DMS114 treated with DMSO at 0.1 percent for 48 hours (cell line): ENCODE measurements at regions not wholly inside any gene's neighbourhood (a gene's known extent, or its start where the extent isn't known, plus 50 kb on each side); places are given as distances from the start of the nearest gene placed in this dataset.

ENCODE experiments used
- DNase-seq: peaks from one replicate; lab custom pipeline; 2025; ENCODE audit not compliant: unreplicated experiment; lab: John Stamatoyannopoulos, UW

DNA sequence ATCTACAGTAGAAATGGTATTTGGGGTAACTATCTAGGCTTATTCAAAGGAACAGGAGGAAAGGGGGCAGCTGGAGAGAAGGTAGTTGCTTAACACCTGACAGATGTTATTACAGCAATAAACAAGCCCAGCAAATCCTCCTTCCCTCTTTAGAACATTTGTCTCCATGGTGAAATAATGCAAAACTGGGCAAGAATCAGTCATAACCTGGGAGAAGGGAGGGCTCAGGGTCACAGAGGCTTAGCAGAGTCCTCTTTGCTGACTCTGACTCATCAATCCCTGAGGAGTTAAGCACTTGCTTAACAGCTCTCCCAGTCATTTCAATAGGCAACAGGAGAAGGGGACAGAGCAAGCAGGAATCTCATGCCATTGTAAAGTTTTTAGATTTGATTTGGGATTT lies 230.3 kb downstream of the IBTK start:
- no peak for DNase-seq

DNA sequence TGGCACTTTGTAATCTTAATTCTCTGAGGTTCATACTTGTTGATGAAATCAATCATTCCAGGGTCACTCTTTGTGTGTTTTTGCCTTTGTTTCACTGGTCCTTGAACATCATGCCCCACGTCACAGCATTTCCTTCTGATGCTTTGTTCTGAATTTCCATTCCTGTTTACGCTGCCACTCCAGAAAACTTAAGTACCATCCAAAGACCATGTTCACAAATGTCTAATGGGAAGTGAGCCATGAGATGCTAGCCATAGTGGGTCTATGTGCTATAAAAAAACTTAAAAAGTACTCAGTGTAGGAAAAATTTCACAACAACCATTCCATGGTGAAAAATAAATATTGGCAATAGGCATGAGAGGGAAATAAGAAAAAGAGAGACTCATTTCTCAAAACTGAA lies 232.0 kb downstream of the IBTK start:
- DNase-seq: no peak

DNA sequence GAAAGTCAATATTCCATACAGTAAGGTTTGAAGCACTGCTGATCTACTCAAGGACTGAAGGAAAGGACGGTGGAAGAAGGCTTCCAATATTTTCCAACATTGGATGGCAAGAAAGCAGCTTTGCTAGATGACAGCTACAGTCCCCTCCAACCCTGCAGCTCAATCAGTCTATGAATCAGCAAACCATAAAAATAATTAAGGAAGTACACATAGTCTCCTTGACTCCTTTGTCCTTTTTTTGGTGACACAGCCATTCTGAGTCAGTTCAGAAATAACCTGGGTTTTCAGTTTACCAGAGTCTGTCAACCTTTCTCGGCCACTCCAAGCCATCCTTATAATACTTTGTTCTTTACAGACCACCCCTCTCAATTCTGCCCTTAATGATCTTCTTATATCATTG lies 232.5 kb downstream of the IBTK start:
- DNase-seq: no peak

DNA sequence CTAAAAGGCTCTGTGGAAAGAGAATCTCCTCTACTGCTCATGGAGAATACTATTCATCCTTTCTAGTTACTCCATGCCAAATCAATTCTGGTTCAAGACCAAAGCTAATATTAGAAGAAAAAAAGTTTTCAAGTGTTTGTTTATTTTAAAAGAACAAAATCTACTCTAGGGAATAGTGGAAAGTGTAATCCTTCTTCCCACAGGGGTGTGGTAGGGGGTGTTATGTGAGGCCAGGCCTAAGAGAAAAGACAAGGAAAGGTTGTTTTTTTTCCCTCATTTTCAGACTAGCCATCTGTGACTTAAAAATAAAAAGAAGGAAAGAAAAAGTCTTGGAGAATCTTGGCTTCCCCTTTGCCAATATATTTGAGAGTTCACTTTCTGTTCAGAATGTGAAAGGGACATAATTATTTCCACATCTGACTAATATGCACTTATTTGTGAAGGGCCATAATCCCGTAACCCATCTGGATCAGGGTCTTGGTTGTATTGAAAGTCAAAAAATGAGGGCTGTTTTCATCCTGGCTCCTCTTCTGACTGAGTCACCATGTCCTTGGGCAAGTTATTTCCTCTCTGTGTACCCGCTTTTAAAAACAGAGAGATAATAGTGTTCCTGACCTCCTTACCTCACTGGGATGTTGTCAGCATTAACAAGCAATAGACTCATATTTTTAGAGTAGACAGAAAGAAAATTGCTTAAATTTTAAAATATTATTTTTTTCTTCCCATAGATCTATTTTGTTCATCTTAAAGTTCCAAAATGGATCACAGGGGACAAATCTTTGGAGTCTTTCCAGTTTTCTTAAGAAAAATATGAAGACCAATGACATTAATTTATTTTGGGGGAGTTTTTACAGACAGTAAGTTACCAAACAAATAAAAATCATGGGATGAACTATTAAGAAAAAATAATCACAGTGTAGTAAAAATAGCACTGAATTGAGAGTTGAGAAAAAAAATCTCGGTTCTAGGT lies 233.7 kb downstream of the IBTK start:
- DNase-seq: no peak

DNA sequence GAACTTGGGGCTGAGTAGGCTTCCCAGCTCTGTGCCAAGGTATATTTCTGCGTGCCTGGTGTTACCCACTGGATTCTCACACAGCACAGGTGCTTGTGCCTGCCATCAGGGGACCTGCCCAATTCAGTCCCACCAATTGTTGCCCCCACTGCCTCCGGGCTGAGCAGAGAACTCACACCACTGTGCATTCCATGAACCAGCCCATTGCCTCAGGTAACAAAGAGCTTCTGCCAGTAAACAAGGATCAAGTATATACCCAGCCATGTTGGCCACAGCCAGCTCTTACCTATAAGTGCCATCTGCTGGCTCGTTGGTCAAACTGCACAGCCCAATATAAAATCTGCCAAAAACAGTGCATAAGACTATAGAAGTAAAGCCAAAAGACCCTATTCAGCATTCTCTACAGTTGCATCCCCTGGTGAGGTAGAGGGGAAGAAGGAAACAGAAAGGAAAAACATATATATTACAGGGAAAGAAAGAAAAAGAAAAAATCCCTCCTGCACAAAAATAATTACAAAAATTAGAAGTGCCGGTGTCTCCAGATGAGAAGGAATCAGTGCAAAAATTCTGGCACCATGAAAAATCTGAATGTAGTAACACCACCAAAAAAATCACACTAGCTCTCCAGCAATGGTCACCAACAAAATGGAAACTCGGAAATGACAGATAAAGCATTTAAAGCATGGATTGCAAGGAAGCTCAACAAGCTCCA lies 241.4 kb downstream of the IBTK start:
- no peak for DNase-seq

DNA sequence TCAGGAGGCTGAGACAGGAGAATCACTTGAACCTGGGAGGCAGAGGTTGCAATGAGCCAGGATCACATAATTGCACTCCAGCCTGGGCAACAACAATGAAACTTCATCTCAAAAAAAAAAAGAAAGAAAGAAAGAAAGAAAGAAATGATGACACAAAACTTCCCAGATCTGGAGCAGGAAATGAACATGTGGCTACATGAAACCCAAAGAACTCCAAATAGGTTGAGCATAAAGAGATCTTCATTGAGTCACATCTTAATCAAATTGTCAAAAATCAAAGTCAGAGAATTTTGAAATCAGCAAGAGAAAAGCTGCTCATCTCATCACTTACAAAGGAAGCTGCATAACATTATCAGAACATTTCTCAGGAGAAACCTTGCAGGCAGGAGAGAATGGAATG lies 247.0 kb downstream of the IBTK start:
- DNase-seq: no peak

DNA sequence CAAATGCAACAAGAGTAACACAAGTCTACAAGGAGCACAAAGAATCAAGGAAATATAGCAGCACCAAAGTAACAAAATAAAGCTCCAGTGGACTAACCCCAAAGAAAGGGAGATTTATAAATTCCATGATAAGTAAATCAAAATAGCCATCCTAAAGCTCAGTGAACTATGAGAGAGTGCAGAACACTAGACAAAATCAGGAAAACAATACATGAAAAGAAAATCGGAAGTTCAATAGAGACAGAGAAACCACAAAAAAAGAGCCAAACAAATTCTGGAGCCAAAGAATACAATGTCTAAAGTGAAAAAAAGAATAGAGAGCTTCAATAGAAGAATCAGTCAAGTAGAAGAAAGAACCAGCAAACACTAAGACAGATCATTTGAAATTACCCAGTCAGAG lies 247.3 kb upstream of the TENT5A start:
- DNase-seq: no peak

DNA sequence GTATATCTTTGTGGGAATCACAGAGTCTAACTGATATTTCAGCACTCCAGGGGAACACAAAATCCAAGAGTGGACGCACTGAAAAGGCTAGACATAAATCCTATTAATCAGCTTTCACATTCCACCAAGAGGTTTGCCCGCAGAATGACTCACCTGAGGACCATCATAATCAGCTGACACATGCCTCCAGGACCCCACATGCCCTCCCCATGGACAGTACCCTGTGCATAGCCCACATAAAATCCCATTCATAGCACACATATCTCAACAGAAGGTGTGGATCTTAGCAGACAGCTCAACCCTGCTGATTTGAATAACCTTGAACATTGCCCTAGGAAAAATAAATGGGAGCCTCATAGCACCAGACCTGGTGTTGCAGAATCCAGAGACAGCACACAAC lies 246.8 kb upstream of the TENT5A start:
- no peak for DNase-seq

DNA sequence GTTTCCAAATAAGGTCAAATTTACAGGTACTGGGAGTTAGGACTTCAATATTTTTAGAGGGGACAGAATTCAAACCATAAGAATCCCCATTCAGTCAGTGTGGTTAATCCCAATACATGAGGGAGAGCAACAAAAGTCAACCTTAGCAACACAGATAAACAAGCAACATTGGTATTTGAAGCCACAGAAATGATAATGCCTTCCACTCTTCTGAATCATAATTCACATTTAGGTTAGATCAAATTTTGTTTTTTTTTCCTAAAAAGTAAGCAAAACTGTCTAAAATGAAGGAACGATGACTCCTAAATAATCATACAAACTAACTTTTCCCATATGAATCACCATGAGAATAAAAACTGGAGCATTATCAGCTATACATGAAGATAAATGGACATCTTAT lies 246.0 kb upstream of the TENT5A start:
- no peak for DNase-seq

DNA sequence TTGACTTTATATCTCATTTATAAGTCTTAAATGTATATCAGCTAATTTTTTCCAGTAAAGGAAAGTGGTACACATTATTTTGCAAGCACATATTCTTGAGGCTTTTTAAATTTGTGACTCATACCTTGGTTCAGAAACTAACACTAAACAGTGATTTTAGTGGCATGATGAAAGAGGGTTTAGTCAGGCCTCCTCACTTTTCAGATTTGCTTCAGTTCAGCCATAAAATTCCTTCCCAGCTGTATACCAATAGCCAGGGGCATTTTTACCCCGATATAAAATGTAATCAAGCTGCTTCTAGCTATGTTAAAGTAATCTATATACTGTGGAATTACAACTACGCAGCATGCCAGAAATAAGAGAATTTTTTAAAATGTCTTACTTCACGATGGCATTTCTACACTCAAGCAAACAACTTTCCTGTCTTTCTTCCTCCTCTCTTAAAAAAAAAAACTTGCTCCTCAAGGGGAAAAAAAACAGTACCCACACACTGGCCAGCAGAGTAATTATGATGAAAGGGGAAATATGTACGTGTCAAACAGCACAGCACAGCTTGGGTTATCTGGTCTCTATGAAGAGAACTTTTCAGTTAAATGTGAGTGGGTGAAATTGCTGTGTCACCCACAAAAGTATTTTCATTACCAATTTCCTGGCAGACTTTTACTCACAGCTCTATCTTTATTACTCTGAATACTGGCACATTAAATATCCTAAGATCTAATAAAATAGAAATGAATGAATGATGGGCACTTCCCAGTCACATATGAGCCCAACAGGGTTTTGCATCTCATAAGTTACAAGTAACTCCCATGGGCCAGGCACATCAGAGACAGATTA lies 244.8 kb upstream of the TENT5A start:
- no peak for DNase-seq

DNA sequence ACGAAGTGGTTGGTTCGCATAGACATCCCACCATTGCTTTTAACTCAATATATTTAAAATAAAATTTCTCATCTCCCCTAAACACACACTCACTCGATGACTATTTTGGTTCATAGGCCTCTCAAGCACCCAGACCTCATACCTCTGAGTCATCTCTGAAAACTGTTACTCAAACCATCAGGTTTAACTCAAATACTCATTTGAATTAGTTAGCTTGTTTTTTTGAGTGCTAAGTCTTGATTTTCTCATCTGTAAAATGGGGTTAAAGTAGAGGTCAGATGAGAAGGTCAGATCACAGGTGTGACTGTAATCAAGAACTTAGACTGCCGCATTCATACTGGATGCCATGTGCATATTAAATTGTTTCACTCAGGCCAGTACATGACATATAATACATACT lies 243.9 kb upstream of the TENT5A start:
- DNase-seq: no peak

DNA sequence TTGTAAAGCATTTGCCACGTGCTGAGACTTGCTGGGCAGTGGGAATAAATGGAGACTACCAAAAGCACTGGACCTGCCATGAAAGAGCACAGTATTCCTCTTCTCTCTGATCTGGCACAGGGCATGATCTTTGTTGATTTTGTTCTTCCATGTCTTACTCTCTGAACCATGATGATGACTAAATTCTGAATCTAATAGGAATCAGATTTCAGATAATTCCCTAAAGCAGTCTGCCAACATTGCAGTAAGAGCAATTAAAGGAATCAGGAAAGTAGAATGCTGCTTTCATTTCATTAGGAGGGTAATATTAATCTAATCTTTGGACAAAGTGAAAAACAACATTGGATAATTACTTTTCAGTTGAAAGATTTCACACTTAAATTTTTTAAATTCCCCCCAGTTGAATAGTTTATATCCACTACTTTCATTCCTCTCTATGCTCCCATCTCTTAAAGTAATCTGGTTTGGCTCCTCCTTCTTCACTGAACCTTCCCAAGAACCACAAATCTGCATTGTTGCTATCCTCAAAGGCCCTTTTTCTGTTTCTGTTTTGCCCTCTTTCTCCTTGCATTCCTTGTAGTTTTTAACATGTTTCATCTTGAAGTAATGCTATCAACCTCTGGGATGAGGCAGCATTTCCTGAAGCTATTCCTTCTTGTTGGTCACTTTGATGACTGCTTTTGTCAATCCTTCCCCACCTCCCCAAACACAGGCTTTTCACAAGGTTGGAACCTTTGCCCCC lies 243.2 kb upstream of the TENT5A start:
- DNase-seq: no peak

DNA sequence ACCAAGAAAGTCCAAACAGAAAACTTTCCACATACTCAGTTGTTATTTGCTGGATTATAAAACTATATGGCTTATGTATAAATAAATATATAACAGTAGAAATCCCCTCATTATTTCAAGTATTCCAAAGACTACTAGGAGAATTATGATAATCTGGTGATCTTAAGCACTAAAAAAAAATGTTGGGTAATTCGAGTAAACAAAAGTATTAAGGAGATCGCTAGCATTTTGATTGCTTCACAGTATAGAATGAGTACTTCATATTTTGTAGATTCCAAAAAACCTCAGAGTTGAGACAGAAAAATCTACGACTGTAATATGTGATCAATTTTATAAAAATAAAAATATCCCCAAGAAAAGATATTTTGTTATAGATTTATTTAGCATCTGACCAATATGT lies 236.4 kb upstream of the TENT5A start:
- DNase-seq: no peak

DNA sequence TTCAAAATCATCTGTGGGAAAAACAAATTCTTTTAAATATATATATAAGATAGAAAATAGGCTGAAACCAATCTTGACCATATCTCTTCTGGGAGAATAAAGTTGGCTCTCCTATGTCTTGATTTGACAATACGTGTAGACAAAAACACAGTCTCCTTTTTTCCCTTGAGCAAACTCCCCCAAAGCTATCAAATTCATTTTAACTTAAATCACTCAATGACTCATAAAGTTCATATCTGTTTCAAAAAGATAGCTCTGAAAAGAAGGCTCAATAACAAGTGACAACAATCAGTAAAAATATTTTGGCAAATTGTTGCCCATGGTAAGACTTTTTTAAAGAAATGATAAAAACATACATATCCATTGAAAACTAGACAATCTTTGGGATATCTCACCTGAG lies 236.0 kb upstream of the TENT5A start:
- DNase-seq: no peak

DNA sequence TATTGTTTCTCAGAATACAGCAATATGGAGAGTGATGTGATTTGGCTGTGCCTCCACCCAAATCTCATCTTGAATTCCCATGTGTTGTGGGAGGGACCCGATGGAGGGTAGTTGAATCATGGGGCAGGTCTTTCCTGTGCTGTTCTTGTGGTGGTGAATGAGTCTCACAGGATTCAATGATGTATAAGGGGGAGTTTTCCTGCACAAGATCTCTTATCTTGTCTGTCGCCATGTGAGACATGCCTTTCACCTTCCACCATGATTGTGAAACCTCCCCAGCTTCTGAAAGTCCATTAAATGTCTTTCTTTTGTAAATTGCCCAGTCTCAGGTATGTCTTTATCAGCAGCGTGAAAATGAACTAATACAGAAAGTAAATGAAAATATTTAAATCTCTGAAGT lies 234.8 kb upstream of the TENT5A start:
- DNase-seq: no peak

DNA sequence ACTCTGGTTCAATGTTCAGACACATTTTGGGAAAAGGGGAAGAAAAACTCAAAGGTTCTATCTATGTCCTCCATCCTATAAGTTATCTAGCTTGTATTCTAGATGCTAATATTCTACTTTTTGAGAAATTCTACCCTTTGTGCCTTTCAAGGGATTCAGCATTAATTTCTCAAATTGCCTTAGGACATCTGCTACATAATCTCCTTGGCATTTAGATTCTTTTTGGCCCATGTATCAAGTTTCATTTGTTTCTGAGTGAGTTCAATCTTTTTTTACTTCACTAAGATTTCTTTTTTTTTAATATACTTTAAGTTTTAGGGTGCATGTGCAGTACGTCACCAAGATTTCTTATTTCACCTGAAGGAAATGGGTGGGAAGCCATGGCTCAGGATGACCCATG lies 232.7 kb upstream of the TENT5A start:
- DNase-seq: no peak

DNA sequence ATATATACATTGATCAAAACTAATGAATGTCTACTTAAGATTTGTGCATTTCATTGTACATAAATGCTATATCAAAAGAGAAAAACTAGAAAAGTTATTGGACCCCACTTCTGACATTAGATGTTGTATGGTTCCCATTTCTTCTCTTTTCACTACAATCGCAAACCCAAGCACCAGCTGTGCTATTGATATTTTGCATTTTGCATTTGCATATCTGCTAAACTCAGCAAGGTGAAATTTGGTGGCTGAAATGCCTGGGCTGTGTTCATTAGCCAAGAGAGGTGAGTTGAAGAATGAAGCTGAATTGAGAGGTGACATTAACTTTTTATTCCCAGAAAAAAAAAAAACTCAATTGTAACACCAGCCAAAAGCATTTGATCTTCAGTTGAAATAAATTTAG lies 232.1 kb upstream of the TENT5A start:
- no peak for DNase-seq

DNA sequence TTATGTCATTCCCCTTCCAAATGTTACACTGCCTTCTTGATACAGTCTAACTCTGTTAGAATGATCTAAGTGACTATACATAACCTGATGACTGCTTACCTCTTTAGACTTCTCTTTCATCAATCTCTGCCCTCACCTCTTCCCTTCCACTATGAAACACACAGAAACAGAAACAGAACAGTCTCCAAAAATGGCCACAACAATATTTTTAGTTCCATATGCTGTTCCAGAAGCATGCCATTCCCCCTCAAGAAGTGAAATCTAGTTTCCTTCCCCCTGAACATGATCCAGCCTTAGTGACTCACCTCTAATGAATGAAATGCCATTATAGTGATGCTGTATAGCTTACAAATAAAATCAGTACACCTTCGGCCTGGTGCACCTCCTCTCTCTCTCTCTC lies 229.3 kb upstream of the TENT5A start:
- no peak for DNase-seq

DNA sequence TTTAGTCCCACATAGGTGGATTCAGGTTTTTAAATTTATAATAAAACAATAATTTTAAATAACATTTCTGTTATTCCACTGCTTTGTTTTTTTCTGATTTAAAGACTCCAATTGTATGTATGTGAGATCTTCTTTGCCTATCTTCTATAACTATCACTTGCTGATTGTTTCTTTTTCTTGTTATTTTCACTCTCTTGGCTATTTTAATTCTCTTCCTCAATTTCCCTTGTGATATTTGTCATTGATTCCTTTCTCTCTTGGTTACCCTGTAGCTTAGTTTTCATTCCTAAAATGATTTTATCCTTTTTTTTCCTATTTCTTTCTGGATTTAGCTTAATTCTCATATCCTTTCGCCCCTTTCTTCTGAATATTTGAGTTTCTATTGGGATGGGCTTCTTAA lies 227.3 kb upstream of the TENT5A start:
- no peak for DNase-seq

DNA sequence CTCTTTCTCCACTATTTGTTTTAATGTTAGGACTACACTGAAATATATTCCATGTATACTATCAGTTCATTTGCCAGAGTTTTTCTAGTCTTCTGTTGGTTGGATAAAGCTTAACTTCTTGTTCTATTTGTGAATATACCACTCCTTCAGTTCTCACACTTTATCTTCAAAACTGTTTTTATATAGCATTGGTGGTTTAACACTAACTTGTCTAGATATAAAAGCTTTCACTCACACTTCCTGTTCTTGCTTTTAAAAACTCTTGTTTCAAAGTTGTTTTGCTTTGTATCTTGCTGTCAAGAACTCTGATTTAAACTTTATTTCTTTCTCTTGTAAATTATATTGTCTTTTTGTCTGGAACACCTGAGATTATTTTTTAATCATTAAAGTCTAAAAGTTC lies 226.8 kb upstream of the TENT5A start:
- no peak for DNase-seq

DNA sequence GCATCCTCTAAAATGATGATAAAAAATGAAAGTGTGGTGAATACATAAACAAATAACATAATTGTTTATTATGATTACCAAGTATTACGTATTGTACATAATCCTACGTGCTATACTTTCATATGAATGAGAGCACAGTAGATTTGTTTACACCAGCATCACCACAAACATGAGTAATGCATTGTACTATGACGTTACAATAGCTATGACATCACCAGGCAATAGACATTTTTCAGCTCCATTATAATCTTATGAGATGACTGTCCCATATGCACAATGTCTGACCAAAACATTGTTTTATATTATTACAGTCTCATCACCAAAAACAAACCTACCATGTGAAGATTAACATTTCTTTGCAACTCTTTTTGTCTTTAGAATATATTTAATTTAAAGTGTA lies 225.7 kb upstream of the TENT5A start:
- no peak for DNase-seq
